ENCODE measurements at regions not wholly inside any gene's neighbourhood (a gene's known extent, or its start where the extent isn't known, plus 50 kb on each side); places are given as distances from the start of the nearest gene placed in this dataset.
"Not testable (repeated sequence)": the region's sequence is repeated elsewhere in the genome, so short reads cannot be mapped to it uniquely, and the experiment has no call there.

- no peak for DNase-seq
Measured at GRCh38 chr2:59195851-59196250, 954.7 kb upstream of the FANCL start.

GRCh38 chr2:59191781-59192180 lies 950.7 kb upstream of the FANCL start:
- no peak for DNase-seq

- no peak for DNase-seq
Measured at GRCh38 chr2:59190518-59190917, 949.4 kb upstream of the FANCL start.

GRCh38 chr2:59184276-59185020 lies 943.3 kb upstream of the FANCL start:
- DNase-seq = peak in 1 of 2 experiments; percentile 12

GRCh38 chr2:59183070-59183469 lies 941.9 kb upstream of the FANCL start:
- no peak for DNase-seq

- DNase-seq = peak; percentile 50 to 67
Measured at GRCh38 chr2:59182249-59182648, 941.1 kb upstream of the FANCL start.

GRCh38 chr2:59181347-59181746 lies 940.2 kb upstream of the FANCL start:
- no peak for DNase-seq

GRCh38 chr2:59180621-59181020 lies 939.5 kb upstream of the FANCL start:
- no peak for DNase-seq

GRCh38 chr2:59180111-59180510 lies 939.0 kb upstream of the FANCL start:
- DNase-seq = no peak

- peak; percentile 89 to 91 for DNase-seq
Measured at GRCh38 chr2:59177748-59178147, 936.6 kb upstream of the FANCL start.

- DNase-seq = peak in 1 of 2 experiments; percentile 10
Measured at GRCh38 chr2:59176737-59177136, 935.6 kb upstream of the FANCL start.

GRCh38 chr2:59174536-59175243 lies 933.6 kb upstream of the FANCL start:
- peak in 1 of 2 experiments; percentile 16 for DNase-seq

- no peak for DNase-seq
Measured at GRCh38 chr2:59173325-59173724, 932.2 kb upstream of the FANCL start.

GRCh38 chr2:59171019-59171418 lies 929.9 kb upstream of the FANCL start:
- no peak for DNase-seq

GRCh38 chr2:59168766-59169165 lies 927.6 kb upstream of the FANCL start:
- no peak for DNase-seq

GRCh38 chr2:59167514-59167913 lies 926.4 kb upstream of the FANCL start:
- DNase-seq = peak; percentile 89 to 96

GRCh38 chr2:59157908-59158307 lies 916.8 kb upstream of the FANCL start:
- not testable (repeated sequence) for DNase-seq

GRCh38 chr2:59151805-59152204 lies 910.7 kb upstream of the FANCL start:
- no peak for DNase-seq

- no peak for DNase-seq
Measured at GRCh38 chr2:59150217-59150849, 909.2 kb upstream of the FANCL start.

- DNase-seq = no peak
Measured at GRCh38 chr2:59149271-59149670, 908.1 kb upstream of the FANCL start.

GRCh38 chr2:59112258-59112657 lies 871.1 kb upstream of the FANCL start:
- DNase-seq = peak in 1 of 2 experiments; percentile 22

- DNase-seq = no peak
Measured at GRCh38 chr2:59096973-59097372, 855.8 kb upstream of the FANCL start.

- DNase-seq = no peak
Measured at GRCh38 chr2:59093571-59093970, 852.4 kb upstream of the FANCL start.

- no peak for DNase-seq
Measured at GRCh38 chr2:59084326-59084725, 843.2 kb upstream of the FANCL start.
